HuH-7.5 (cell line): ENCODE measurements at regions not wholly inside any gene's neighbourhood (a gene's known extent, or its start where the extent isn't known, plus 50 kb on each side); places are given as distances from the start of the nearest gene placed in this dataset.
"Not testable (repeated sequence)": the region's sequence is repeated elsewhere in the genome, so short reads cannot be mapped to it uniquely, and the experiment has no call there.

ENCODE experiments used
- DNase-seq: peaks from one replicate; pipeline ENCODE4 v3.0.0; 2011; ENCODE audit warnings: low spot score

- DNase-seq, result no peak
Measured at GRCh38 chr1:73854527-73854926, 343.4 kb downstream of the LRRIQ3 start.

GRCh38 chr1:73842436-73842835 lies 355.5 kb downstream of the LRRIQ3 start:
- no peak for DNase-seq

GRCh38 chr1:73839922-73840321 lies 358.1 kb downstream of the LRRIQ3 start:
- no peak for DNase-seq

GRCh38 chr1:73832276-73833181 lies 365.4 kb downstream of the LRRIQ3 start:
- no peak for DNase-seq

GRCh38 chr1:73827283-73827682 lies 370.7 kb downstream of the LRRIQ3 start:
- DNase-seq, result not testable (repeated sequence)

- no peak for DNase-seq
Measured at GRCh38 chr1:73824065-73824464, 373.9 kb downstream of the LRRIQ3 start.

- DNase-seq, result no peak
Measured at GRCh38 chr1:73821520-73821919, 376.5 kb downstream of the LRRIQ3 start.

- DNase-seq, result no peak
Measured at GRCh38 chr1:73820843-73821242, 377.1 kb downstream of the LRRIQ3 start.

GRCh38 chr1:73813716-73814115 lies 384.3 kb downstream of the LRRIQ3 start:
- no peak for DNase-seq

GRCh38 chr1:73813236-73813635 lies 384.7 kb downstream of the LRRIQ3 start:
- DNase-seq, result no peak

GRCh38 chr1:73811798-73812197 lies 386.2 kb downstream of the LRRIQ3 start:
- no peak for DNase-seq

GRCh38 chr1:73804935-73805334 lies 393.0 kb downstream of the LRRIQ3 start:
- no peak for DNase-seq

GRCh38 chr1:73803380-73803779 lies 394.6 kb downstream of the LRRIQ3 start:
- no peak for DNase-seq

- no peak for DNase-seq
Measured at GRCh38 chr1:73801912-73802429, 396.0 kb downstream of the LRRIQ3 start.

- DNase-seq, result no peak
Measured at GRCh38 chr1:73800376-73800775, 397.6 kb downstream of the LRRIQ3 start.

- DNase-seq, result no peak
Measured at GRCh38 chr1:73789965-73790364, 408.0 kb downstream of the LRRIQ3 start.

GRCh38 chr1:73784026-73784425 lies 413.9 kb downstream of the LRRIQ3 start:
- DNase-seq, result no peak

GRCh38 chr1:73783352-73783751 lies 414.6 kb downstream of the LRRIQ3 start:
- no peak for DNase-seq

- no peak for DNase-seq
Measured at GRCh38 chr1:73782901-73783300, 415.1 kb downstream of the LRRIQ3 start.

- DNase-seq, result no peak
Measured at GRCh38 chr1:73781251-73781650, 416.7 kb downstream of the LRRIQ3 start.

GRCh38 chr1:73778471-73778870 lies 419.5 kb downstream of the LRRIQ3 start:
- no peak for DNase-seq

- DNase-seq, result no peak
Measured at GRCh38 chr1:73775896-73776295, 422.1 kb downstream of the LRRIQ3 start.

- no peak for DNase-seq
Measured at GRCh38 chr1:73772941-73773340, 425.0 kb downstream of the LRRIQ3 start.

- no peak for DNase-seq
Measured at GRCh38 chr1:73771396-73771795, 426.6 kb downstream of the LRRIQ3 start.
